GM21529 (cell line): ENCODE measurements at regions not wholly inside any gene's neighbourhood (a gene's known extent, or its start where the extent isn't known, plus 50 kb on each side); places are given as distances from the start of the nearest gene placed in this dataset.

Experiments used
- ATAC-seq: cut with Tn5 transposase; IDR thresholded peaks from one replicate; pipeline ENCODE4 v1.9.1; 2021; ENCODE audit not compliant: unreplicated experiment

- ATAC-seq, result no peak
These were observed 317.8 kb upstream of the SULF2 start for GRCh38 chr20:48102931-48103660.

- no peak for ATAC-seq
These were observed 317.0 kb upstream of the SULF2 start for GRCh38 chr20:48102076-48102787.

- ATAC-seq, result no peak
These were observed 315.2 kb upstream of the SULF2 start for GRCh38 chr20:48100483-48100882.

GRCh38 chr20:48098866-48099265 is 313.6 kb upstream of the SULF2 start:
- ATAC-seq, result no peak

GRCh38 chr20:48098099-48098498 is 312.8 kb upstream of the SULF2 start:
- no peak for ATAC-seq

- no peak for ATAC-seq
These were observed 311.9 kb upstream of the SULF2 start for GRCh38 chr20:48096957-48097890.

- ATAC-seq, result no peak
These were observed 311.1 kb upstream of the SULF2 start for GRCh38 chr20:48096212-48096875.

- ATAC-seq, result no peak
These were observed 309.7 kb upstream of the SULF2 start for GRCh38 chr20:48094944-48095343.

GRCh38 chr20:48094196-48094749 is 309.0 kb upstream of the SULF2 start:
- ATAC-seq, result no peak

GRCh38 chr20:48092596-48093280 is 307.5 kb upstream of the SULF2 start:
- no peak for ATAC-seq

- no peak for ATAC-seq
These were observed 305.5 kb upstream of the SULF2 start for GRCh38 chr20:48090784-48091183.

- no peak for ATAC-seq
These were observed 305.0 kb upstream of the SULF2 start for GRCh38 chr20:48090314-48090713.

- ATAC-seq, result no peak
These were observed 295.3 kb upstream of the SULF2 start for GRCh38 chr20:48080583-48080982.

GRCh38 chr20:48079028-48079427 is 293.7 kb upstream of the SULF2 start:
- no peak for ATAC-seq

GRCh38 chr20:48076747-48077146 is 291.5 kb upstream of the SULF2 start:
- ATAC-seq, result no peak

GRCh38 chr20:48076247-48076646 is 291.0 kb upstream of the SULF2 start:
- no peak for ATAC-seq

GRCh38 chr20:48075591-48076174 is 290.4 kb upstream of the SULF2 start:
- no peak for ATAC-seq

GRCh38 chr20:48070991-48071652 is 285.8 kb upstream of the SULF2 start:
- no peak for ATAC-seq

GRCh38 chr20:48069596-48069995 is 284.3 kb upstream of the SULF2 start:
- ATAC-seq, result no peak
